ENCODE measurements at regions not wholly inside any gene's neighbourhood (a gene's known extent, or its start where the extent isn't known, plus 50 kb on each side); places are given as distances from the start of the nearest gene placed in this dataset.

DNA sequence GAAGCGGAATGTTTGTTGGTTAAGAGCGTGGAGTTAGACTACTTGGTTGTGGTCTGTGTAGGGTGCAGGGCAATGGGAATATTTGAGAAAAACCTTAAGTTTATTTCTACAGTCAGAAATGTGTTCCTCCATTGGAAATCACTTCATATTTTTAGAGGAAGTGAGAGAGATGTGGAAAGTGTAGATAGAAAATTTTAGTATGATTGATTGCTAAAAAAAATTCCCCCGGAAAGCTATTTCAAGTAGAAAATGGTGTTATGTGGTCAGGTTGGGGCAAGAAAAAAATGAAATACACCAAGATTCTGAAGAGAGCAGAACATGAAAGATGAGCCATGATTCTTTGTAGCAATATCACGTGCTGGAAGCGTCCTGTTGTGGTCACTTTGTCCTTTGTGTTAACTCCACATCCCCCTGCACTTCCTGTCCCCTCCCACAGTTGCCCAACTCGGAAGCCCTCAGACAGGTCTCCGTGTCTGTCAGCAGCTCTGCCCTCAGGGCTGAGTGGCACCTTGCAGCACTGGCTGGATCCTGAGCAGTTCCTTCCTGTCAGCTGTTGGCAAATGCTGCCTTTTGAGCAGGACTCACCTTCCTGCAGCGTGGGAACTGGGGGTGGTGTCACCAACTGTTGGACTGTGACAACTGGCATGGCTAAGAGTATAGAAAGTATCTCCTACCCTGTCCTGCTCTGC is 137.5 kb upstream of the SLC24A3 start:
- Histone ChIP-seq H3K36me3 (ENCODE audit: control insufficient read depth in 4 of 4, insufficient read depth in 4 of 4, low read length in 3 of 4) (no peaks in the 10 kb centered on the region), H3K4me3 (ENCODE audit: control insufficient read depth in 1 of 7, extremely low read depth in 1 of 7, insufficient read depth in 4 of 7, low read depth in 2 of 7, low read length in 6 of 7) (peak overlapping the region in 5 of 7 experiments; percentile 2 to 65 (median 32)), H3K9me3 (ENCODE audit: control extremely low read depth in 1 of 5, control insufficient read depth in 4 of 5, insufficient read depth in 2 of 5, low read depth in 1 of 5, low read length in 4 of 5) (no peaks in the 10 kb centered on the region), H3K4me1 (ENCODE audit: control extremely low read depth in 1 of 4, control insufficient read depth in 4 of 4, insufficient read depth in 4 of 4, low read length in 3 of 4) (peaks cover 16 to 45% (median 31%) of the 10 kb centered on the region in 4 experiments), H3K27ac (ENCODE audit: insufficient read depth in 1 of 2, low read depth in 1 of 2, low read length in 2 of 2, poor library complexity in 1 of 2, severe bottlenecking in 2 of 2) (peak overlapping the region in 1 of 2 experiments; percentile 63), H3K27me3 (replicated peaks in 2 of 5; ENCODE audit: control insufficient read depth in 4 of 5, insufficient read depth in 5 of 5, low read length in 4 of 5) (no peaks in the 10 kb centered on the region)
- ChIA-PET CTCF (no interaction called here), POLR2A (interaction anchor here (0.6 kb wide), 1 partner anchor 141 kb away, joined by 3 read pairs; no protein-coding TSS in a partner anchor)
- peak; percentile 95 to 99 (median 98) for DNase-seq
- WGBS (ENCODE audit: insufficient coverage): 1% methylated on average over 7 of the region's 8 CpGs

DNA sequence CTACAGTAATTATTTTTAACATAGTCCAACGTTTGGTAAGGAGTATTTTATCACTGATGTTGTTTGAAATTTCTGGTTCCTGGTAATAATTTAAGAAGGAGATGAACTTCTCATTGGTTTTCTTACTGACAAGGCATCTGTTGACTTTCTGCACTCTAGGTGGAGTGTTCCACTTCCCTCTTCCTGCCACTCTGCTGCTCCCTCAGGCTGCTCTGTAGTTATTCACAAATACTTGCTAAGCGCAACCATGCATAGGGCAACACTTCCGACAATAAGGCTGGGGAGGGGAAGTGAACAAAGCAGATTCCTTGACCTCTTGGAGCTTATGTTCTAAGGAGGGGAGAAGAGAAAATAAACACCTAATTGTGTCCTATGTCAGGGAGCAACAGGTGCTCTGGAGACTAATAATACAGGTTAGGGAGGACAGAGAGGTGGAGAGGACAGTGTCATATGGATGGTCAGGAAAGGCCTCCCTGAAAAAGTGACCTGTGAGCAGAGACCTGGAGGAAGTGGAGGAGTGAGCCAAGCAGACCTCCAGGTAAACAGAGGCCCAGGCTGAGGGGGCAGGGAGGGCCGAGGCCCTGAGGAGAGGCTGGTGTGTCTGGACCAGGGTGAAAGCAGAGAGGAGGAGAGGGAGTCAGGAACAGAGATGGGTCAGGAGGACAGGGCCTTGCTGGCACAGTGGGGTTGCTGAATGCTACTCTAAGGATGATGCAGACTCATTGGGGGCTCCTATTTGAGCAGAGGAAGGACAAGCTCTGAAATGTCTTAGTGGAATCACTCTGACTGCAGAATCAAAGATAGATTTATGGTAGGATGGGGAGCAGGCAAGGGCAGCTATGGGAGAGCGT is 134.8 kb upstream of the SLC24A3 start:
- peak in 1 of 3 donors; percentile 5 for DNase-seq
- Histone ChIP-seq H3K4me1 (ENCODE audit: control extremely low read depth in 1 of 4, control insufficient read depth in 4 of 4, insufficient read depth in 4 of 4, low read length in 3 of 4) (peaks cover 16 to 34% (median 26%) of the 10 kb centered on the region in 4 experiments), H3K4me3 (ENCODE audit: control insufficient read depth in 1 of 7, extremely low read depth in 1 of 7, insufficient read depth in 4 of 7, low read depth in 2 of 7, low read length in 6 of 7) (no peak overlapping the region), H3K27me3 (replicated peaks in 2 of 5; ENCODE audit: control insufficient read depth in 4 of 5, insufficient read depth in 5 of 5, low read length in 4 of 5) (no peaks in the 10 kb centered on the region), H3K9me3 (ENCODE audit: control extremely low read depth in 1 of 5, control insufficient read depth in 4 of 5, insufficient read depth in 2 of 5, low read depth in 1 of 5, low read length in 4 of 5) (no peaks in the 10 kb centered on the region), H3K36me3 (ENCODE audit: control insufficient read depth in 4 of 4, insufficient read depth in 4 of 4, low read length in 3 of 4) (no peaks in the 10 kb centered on the region), H3K27ac (ENCODE audit: insufficient read depth in 1 of 2, low read depth in 1 of 2, low read length in 2 of 2, poor library complexity in 1 of 2, severe bottlenecking in 2 of 2) (no peak overlapping the region)
- 100% methylated on average over 4 of the region's 5 CpGs for WGBS (ENCODE audit: insufficient coverage)
- POLR2A ChIA-PET: interaction anchor here (0.6 kb wide), 1 partner anchor 551 kb away, joined by 4 read pairs; no protein-coding TSS in a partner anchor
- CTCF ChIA-PET: no interaction called here

GRCh38 chr20:19078448-19079373 is 133.7 kb upstream of the SLC24A3 start:
- no peaks in the 10 kb centered on the region for H3K36me3 ChIP-seq (ENCODE audit: control insufficient read depth in 4 of 4, insufficient read depth in 4 of 4, low read length in 3 of 4)
- H3K27ac ChIP-seq (ENCODE audit: insufficient read depth in 1 of 2, low read depth in 1 of 2, low read length in 2 of 2, poor library complexity in 1 of 2, severe bottlenecking in 2 of 2): no peak overlapping the region
- no peak overlapping the region for H3K4me3 ChIP-seq (ENCODE audit: control insufficient read depth in 1 of 7, extremely low read depth in 1 of 7, insufficient read depth in 4 of 7, low read depth in 2 of 7, low read length in 6 of 7)
- ChIA-PET POLR2A (interaction anchor here (0.6 to 0.7 kb wide), 2 partner anchors 170 to 491 kb away, joined by 3 read pairs; no protein-coding TSS in a partner anchor), CTCF (interaction anchor here (0.7 kb wide), 1 partner anchor 854 kb away, joined by 3 read pairs; no protein-coding TSS in a partner anchor)
- no peak for DNase-seq
- 96% methylated on average over 6 of the region's 7 CpGs for WGBS (ENCODE audit: insufficient coverage)
- H3K9me3 ChIP-seq (ENCODE audit: control extremely low read depth in 1 of 5, control insufficient read depth in 4 of 5, insufficient read depth in 2 of 5, low read depth in 1 of 5, low read length in 4 of 5): no peaks in the 10 kb centered on the region
- H3K27me3 ChIP-seq (replicated peaks in 2 of 5; ENCODE audit: control insufficient read depth in 4 of 5, insufficient read depth in 5 of 5, low read length in 4 of 5): no peaks in the 10 kb centered on the region
- peaks cover 16 to 27% (median 25%) of the 10 kb centered on the region in 4 experiments for H3K4me1 ChIP-seq (ENCODE audit: control extremely low read depth in 1 of 4, control insufficient read depth in 4 of 4, insufficient read depth in 4 of 4, low read length in 3 of 4)

- H3K36me3 ChIP-seq (ENCODE audit: control insufficient read depth in 4 of 4, insufficient read depth in 4 of 4, low read length in 3 of 4): no peaks in the 10 kb centered on the region
- no peaks in the 10 kb centered on the region for H3K9me3 ChIP-seq (ENCODE audit: control extremely low read depth in 1 of 5, control insufficient read depth in 4 of 5, insufficient read depth in 2 of 5, low read depth in 1 of 5, low read length in 4 of 5)
- WGBS (ENCODE audit: insufficient coverage): 94% methylated on average over 7 of the region's 10 CpGs
- CTCF ChIA-PET: interaction anchor here (1.2 kb wide), 1 partner anchor 12 kb away, joined by 3 read pairs; no protein-coding TSS in a partner anchor
- H3K4me1 ChIP-seq (ENCODE audit: control extremely low read depth in 1 of 4, control insufficient read depth in 4 of 4, insufficient read depth in 4 of 4, low read length in 3 of 4): peaks cover 7 to 19% (median 16%) of the 10 kb centered on the region in 4 experiments
- H3K4me3 ChIP-seq (ENCODE audit: control insufficient read depth in 1 of 7, extremely low read depth in 1 of 7, insufficient read depth in 4 of 7, low read depth in 2 of 7, low read length in 6 of 7): no peak overlapping the region
- POLR2A ChIA-PET: no interaction called here
- no peak overlapping the region for H3K27ac ChIP-seq (ENCODE audit: insufficient read depth in 1 of 2, low read depth in 1 of 2, low read length in 2 of 2, poor library complexity in 1 of 2, severe bottlenecking in 2 of 2)
- no peaks in the 10 kb centered on the region for H3K27me3 ChIP-seq (replicated peaks in 2 of 5; ENCODE audit: control insufficient read depth in 4 of 5, insufficient read depth in 5 of 5, low read length in 4 of 5)
- DNase-seq: peak in 1 of 3 donors; percentile 25
These were observed 132.7 kb upstream of the SLC24A3 start for GRCh38 chr20:19079536-19080299.

- Histone ChIP-seq H3K9me3 (ENCODE audit: control extremely low read depth in 1 of 5, control insufficient read depth in 4 of 5, insufficient read depth in 2 of 5, low read depth in 1 of 5, low read length in 4 of 5) (no peaks in the 10 kb centered on the region), H3K27ac (ENCODE audit: insufficient read depth in 1 of 2, low read depth in 1 of 2, low read length in 2 of 2, poor library complexity in 1 of 2, severe bottlenecking in 2 of 2) (no peak overlapping the region), H3K36me3 (ENCODE audit: control insufficient read depth in 4 of 4, insufficient read depth in 4 of 4, low read length in 3 of 4) (no peaks in the 10 kb centered on the region), H3K27me3 (replicated peaks in 2 of 5; ENCODE audit: control insufficient read depth in 4 of 5, insufficient read depth in 5 of 5, low read length in 4 of 5) (no peaks in the 10 kb centered on the region), H3K4me1 (ENCODE audit: control extremely low read depth in 1 of 4, control insufficient read depth in 4 of 4, insufficient read depth in 4 of 4, low read length in 3 of 4) (peaks cover 0 to 8% (median 2%) of the 10 kb centered on the region in 4 experiments), H3K4me3 (ENCODE audit: control insufficient read depth in 1 of 7, extremely low read depth in 1 of 7, insufficient read depth in 4 of 7, low read depth in 2 of 7, low read length in 6 of 7) (no peak overlapping the region)
- ChIA-PET CTCF (interaction anchor here (1.3 kb wide), 2 partner anchors 11 to 16 kb away, joined by 3 to 4 read pairs; no protein-coding TSS in a partner anchor), POLR2A (interaction anchor here (0.6 kb wide), 1 partner anchor 305 kb away, joined by 3 read pairs; no protein-coding TSS in a partner anchor)
- DNase-seq: no peak
- no CpG with 5 or more reads among the region's 1 CpG for WGBS (ENCODE audit: insufficient coverage)
These were observed 130.5 kb upstream of the SLC24A3 start for GRCh38 chr20:19081937-19082336.

DNA sequence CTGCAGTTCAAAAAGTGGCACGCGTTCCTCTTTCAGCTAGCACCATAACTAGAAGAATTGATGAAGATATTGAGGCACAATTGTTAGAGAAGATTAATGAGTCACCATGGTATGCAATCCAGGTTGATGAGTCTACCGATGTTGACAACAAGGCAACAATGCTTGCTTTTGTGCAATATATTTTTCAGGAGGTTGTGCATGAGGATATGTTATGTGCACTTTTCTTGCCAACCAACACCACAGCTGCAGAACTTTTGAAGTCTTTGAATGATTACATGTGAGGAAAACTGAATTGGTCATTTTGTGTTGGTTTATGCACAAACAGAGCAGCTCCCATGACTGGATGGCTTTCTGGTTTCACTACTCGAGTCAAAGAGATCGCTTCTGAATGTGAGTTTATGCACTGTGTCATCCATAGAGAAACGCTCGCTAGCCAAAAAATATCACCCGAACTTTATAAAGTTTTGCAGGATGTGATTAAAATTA is 129.3 kb upstream of the SLC24A3 start:
- POLR2A ChIA-PET: no interaction called here
- no peaks in the 10 kb centered on the region for H3K36me3 ChIP-seq (ENCODE audit: control insufficient read depth in 4 of 4, insufficient read depth in 4 of 4, low read length in 3 of 4)
- no peaks in the 10 kb centered on the region for H3K9me3 ChIP-seq (ENCODE audit: control extremely low read depth in 1 of 5, control insufficient read depth in 4 of 5, insufficient read depth in 2 of 5, low read depth in 1 of 5, low read length in 4 of 5)
- WGBS (ENCODE audit: insufficient coverage): 100% methylated on average over 4 of the region's 8 CpGs
- no peak for DNase-seq
- CTCF ChIA-PET: interaction anchor here (1.3 kb wide), 2 partner anchors 12 to 15 kb away, joined by 3 to 4 read pairs; no protein-coding TSS in a partner anchor
- no peak overlapping the region for H3K27ac ChIP-seq (ENCODE audit: insufficient read depth in 1 of 2, low read depth in 1 of 2, low read length in 2 of 2, poor library complexity in 1 of 2, severe bottlenecking in 2 of 2)
- H3K4me3 ChIP-seq (ENCODE audit: control insufficient read depth in 1 of 7, extremely low read depth in 1 of 7, insufficient read depth in 4 of 7, low read depth in 2 of 7, low read length in 6 of 7): no peak overlapping the region
- H3K4me1 ChIP-seq (ENCODE audit: control extremely low read depth in 1 of 4, control insufficient read depth in 4 of 4, insufficient read depth in 4 of 4, low read length in 3 of 4): no peaks in the 10 kb centered on the region
- no peaks in the 10 kb centered on the region for H3K27me3 ChIP-seq (replicated peaks in 2 of 5; ENCODE audit: control insufficient read depth in 4 of 5, insufficient read depth in 5 of 5, low read length in 4 of 5)

Measured in common myeloid progenitor, CD34-positive (primary cell).